H1 (cell line): ENCODE measurements at regions not wholly inside any gene's neighbourhood (a gene's known extent, or its start where the extent isn't known, plus 50 kb on each side); places are given as distances from the start of the nearest gene placed in this dataset.

Experiments used
- CTCF ChIA-PET: fragments of 300-600 bp; sonication (Branson Sonifier 250); formaldehyde crosslinking; loops from one replicate; lab custom pipeline; 2021; ENCODE audit not compliant: partially characterized antibody; lab: Charles Lee
- POLR2A ChIA-PET: fragments of 300-600 bp; sonication (Branson Sonifier 250); formaldehyde crosslinking; loops from one replicate; lab custom pipeline; 2021; ENCODE audit warnings: inconsistent platforms; ENCODE audit not compliant: partially characterized antibody; lab: Charles Lee
- DNase-seq, 2 experiments: peaks; one replicate each; pipeline versions ENCODE4 v3.0.0 to v3.0.0-alpha.2; 2010 to 2022; ENCODE audit warnings: low spot score in 2 of 2, low read depth in 1 of 2, mixed read lengths in 1 of 2
- FAIRE-seq: peaks from 2 replicates; lab custom pipeline; 2011; peaks lifted over from hg19 to GRCh38; lab: Jason Lieb, UNC
- H2AFZ ChIP-seq: 2 replicates; pipeline ENCODE4 v1.8.1; 2012; ENCODE audit warnings: low read length, inconsistent platforms
- H2AK5ac ChIP-seq: 2 replicates; pipeline ENCODE4 v1.6.1; 2013; ENCODE audit warnings: low read depth, low read length
- H2BK120ac ChIP-seq: replicated peaks from 2 replicates; pipeline ENCODE3; 2013; ENCODE audit warnings: low read depth, low read length, inconsistent platforms
- H2BK12ac ChIP-seq: 2 replicates; pipeline ENCODE4 v1.6.1; 2013; ENCODE audit warnings: low read depth, low read length
- H2BK15ac ChIP-seq: 2 replicates; pipeline ENCODE4 v1.6.1; 2013; ENCODE audit warnings: low read length
- H2BK20ac ChIP-seq: 2 replicates; pipeline ENCODE4 v1.6.1; 2013; ENCODE audit warnings: low read length
- H2BK5ac ChIP-seq: 2 replicates; pipeline ENCODE4 v1.6.1; 2013; ENCODE audit warnings: low read depth, low read length
- H3K14ac ChIP-seq: 2 replicates; pipeline ENCODE4 v1.6.1; 2013; ENCODE audit warnings: inconsistent platforms; ENCODE audit not compliant: insufficient read length
- H3K18ac ChIP-seq: 2 replicates; pipeline ENCODE4 v1.6.1; 2013; ENCODE audit warnings: low read length; ENCODE audit errors: extremely low read depth
- H3K23ac ChIP-seq: 2 replicates; pipeline ENCODE4 v1.6.1; 2013; ENCODE audit warnings: inconsistent platforms; ENCODE audit not compliant: insufficient read length
- H3K23me2 ChIP-seq: 2 replicates; pipeline ENCODE4 v1.6.1; 2013; ENCODE audit warnings: low read depth, low read length
- H3K27ac ChIP-seq: 2 replicates; pipeline ENCODE4 v1.6.1; 2011; ENCODE audit warnings: low read depth, low read length, inconsistent platforms
- H3K27me3 ChIP-seq, 4 experiments: replicated peaks in 1 of 4; 1 replicate in 1 of 4; 2 replicates in 3 of 4; pipeline versions ENCODE4 v1.6.1 to v1.8.1; 2011 to 2013; ENCODE audit warnings: low read length in 3 of 4, mild to moderate bottlenecking in 3 of 4, inconsistent platforms in 2 of 4, mixed read lengths in 2 of 4, moderate library complexity in 1 of 4; ENCODE audit not compliant: control insufficient read depth in 3 of 4, insufficient read depth in 3 of 4; ENCODE audit errors: extremely low read depth in 1 of 4
- H3K36me3 ChIP-seq, 4 experiments: 2 replicates each; pipeline versions ENCODE4 v1.6.1 to v1.8.1; 2011 to 2013; ENCODE audit warnings: mild to moderate bottlenecking in 4 of 4, low read length in 3 of 4, moderate library complexity in 2 of 4, control low read depth in 1 of 4, inconsistent platforms in 1 of 4; ENCODE audit not compliant: insufficient read depth in 4 of 4, control insufficient read depth in 2 of 4
- H3K4ac ChIP-seq: replicated peaks from 2 replicates; pipeline ENCODE3; 2013; ENCODE audit warnings: low read length, low read depth, mixed read lengths, inconsistent platforms; ENCODE audit not compliant: insufficient read length
- H3K4me1 ChIP-seq, 4 experiments: replicated peaks in 1 of 4; 1 replicate in 1 of 4; 2 replicates in 3 of 4; pipeline versions ENCODE4 v1.6.1 to v1.8.1; 2011 to 2013; ENCODE audit warnings: low read length in 3 of 4, inconsistent platforms in 2 of 4, mixed read lengths in 1 of 4; ENCODE audit not compliant: insufficient read depth in 4 of 4, control insufficient read depth in 3 of 4
- H3K4me2 ChIP-seq, 2 experiments: 2 replicates each; pipeline versions ENCODE4 v1.6.1 to v1.8.1; 2011 to 2013; ENCODE audit warnings: low read depth in 2 of 2, low read length in 2 of 2, control low read depth in 1 of 2, inconsistent platforms in 1 of 2, mild to moderate bottlenecking in 1 of 2; ENCODE audit not compliant: insufficient read depth in 1 of 2
- H3K4me3 ChIP-seq, 4 experiments: fragments of 200-600, 300-600 bp in 1 of 4; sonication (generic), shearing (Covaris generic), sonication (Bioruptor Twin) in 1 of 4; 2 replicates each; pipeline versions ENCODE4 v1.5.1 to v1.8.1; 2011 to 2016; ENCODE audit warnings: low read length in 4 of 4, low read depth in 3 of 4, control low read depth in 2 of 4, inconsistent platforms in 2 of 4, mild to moderate bottlenecking in 2 of 4, mixed read lengths in 1 of 4, moderate library complexity in 1 of 4; ENCODE audit not compliant: insufficient read depth in 2 of 4; ENCODE audit errors: extremely low read depth in 1 of 4
- H3K56ac ChIP-seq: replicated peaks from 2 replicates; pipeline ENCODE3; 2013; ENCODE audit warnings: low read depth, mild to moderate bottlenecking, mixed read lengths, low read length, inconsistent platforms; ENCODE audit not compliant: insufficient read length
- H3K79me1 ChIP-seq: 2 replicates; pipeline ENCODE4 v1.6.1; 2013; ENCODE audit warnings: low read depth, low read length, control low read depth
- H3K79me2 ChIP-seq, 2 experiments: 2 replicates each; pipeline versions ENCODE4 v1.6.1 to v1.8.1; 2012 to 2013; ENCODE audit warnings: low read length in 2 of 2, mild to moderate bottlenecking in 2 of 2, inconsistent platforms in 1 of 2; ENCODE audit not compliant: insufficient read depth in 2 of 2, control insufficient read depth in 1 of 2
- H3K9ac ChIP-seq, 4 experiments: replicated peaks in 1 of 4; 1 replicate in 1 of 4; 2 replicates in 3 of 4; pipeline versions ENCODE4 v1.6.1 to v1.8.1; 2011 to 2013; ENCODE audit warnings: low read depth in 3 of 4, low read length in 3 of 4, control low read depth in 2 of 4, mild to moderate bottlenecking in 2 of 4, moderate library complexity in 2 of 4, inconsistent platforms in 1 of 4; ENCODE audit errors: extremely low read depth in 1 of 4
- H3K9me3 ChIP-seq, 2 experiments: 2 replicates each; pipeline versions ENCODE4 v1.6.1 to v1.8.1; 2012 to 2013; ENCODE audit warnings: mild to moderate bottlenecking in 2 of 2, moderate library complexity in 2 of 2, control low read depth in 1 of 2, inconsistent platforms in 1 of 2, low read depth in 1 of 2, low read length in 1 of 2, mixed read lengths in 1 of 2; ENCODE audit not compliant: insufficient read depth in 2 of 2
- H4K20me1 ChIP-seq, 2 experiments: replicated peaks in 1 of 2; 2 replicates each; pipeline versions ENCODE3 to v1.8.1; 2011 to 2013; ENCODE audit warnings: inconsistent platforms in 2 of 2, low read length in 2 of 2, mild to moderate bottlenecking in 1 of 2; ENCODE audit not compliant: insufficient read depth in 2 of 2, control insufficient read depth in 1 of 2
- H4K5ac ChIP-seq: 2 replicates; pipeline ENCODE4 v1.6.1; 2013; ENCODE audit warnings: low read length, low read depth, mixed read lengths, inconsistent platforms; ENCODE audit not compliant: insufficient read length
- H4K8ac ChIP-seq: 2 replicates; pipeline ENCODE4 v1.8.0; 2013; ENCODE audit warnings: mild to moderate bottlenecking, moderate library complexity, low read length, inconsistent platforms; ENCODE audit not compliant: insufficient read depth; ENCODE audit errors: extremely low read depth
- H4K91ac ChIP-seq: replicated peaks from 2 replicates; pipeline ENCODE3; 2013; ENCODE audit warnings: low read length, mixed read lengths, inconsistent platforms; ENCODE audit not compliant: insufficient read length
- JUN ChIP-seq: IDR thresholded peaks from 2 replicates; pipeline ENCODE4 v1.6.1; 2011; ENCODE audit warnings: low read depth, mild to moderate bottlenecking, improper control_type of control experiment, low read length
- MAX ChIP-seq: IDR thresholded peaks from 2 replicates; pipeline ENCODE4 v1.6.1; 2012; ENCODE audit warnings: inconsistent platforms
- NANOG ChIP-seq: IDR thresholded peaks from 2 replicates; pipeline ENCODE4 v1.6.1; 2011; ENCODE audit warnings: low read length, low read depth, mild to moderate bottlenecking, inconsistent platforms; ENCODE audit not compliant: insufficient read depth, poor library complexity, severe bottlenecking
- RXRA ChIP-seq: IDR thresholded peaks from 2 replicates; pipeline ENCODE4 v1.6.1; 2011; ENCODE audit warnings: low read depth, mild to moderate bottlenecking, low read length, moderate library complexity; ENCODE audit not compliant: insufficient read depth
- SIX5 ChIP-seq: IDR thresholded peaks from 2 replicates; pipeline ENCODE4 v1.6.1; 2011; ENCODE audit warnings: mild to moderate bottlenecking, low read depth, low read length
- WGBS, 2 experiments: shearing (Covaris generic) in 1 of 2; methylation state at CpG; one replicate each; pipeline versions ENCODE4 v1.1.6 to v1.1.7; 2013 to 2015; ENCODE audit warnings: low lambda C conversion rate in 2 of 2, mixed read lengths in 2 of 2, inconsistent platforms in 1 of 2, low coverage in 1 of 2, missing lambda C conversion rate in 1 of 2; ENCODE audit not compliant: insufficient replicate concordance in 2 of 2, insufficient coverage in 1 of 2, insufficient read length in 1 of 2; ENCODE audit errors: extremely low coverage in 1 of 2, missing lambda C conversion rate in 1 of 2; 5-methylcytosine and 5-hydroxymethylcytosine counted together

DNA sequence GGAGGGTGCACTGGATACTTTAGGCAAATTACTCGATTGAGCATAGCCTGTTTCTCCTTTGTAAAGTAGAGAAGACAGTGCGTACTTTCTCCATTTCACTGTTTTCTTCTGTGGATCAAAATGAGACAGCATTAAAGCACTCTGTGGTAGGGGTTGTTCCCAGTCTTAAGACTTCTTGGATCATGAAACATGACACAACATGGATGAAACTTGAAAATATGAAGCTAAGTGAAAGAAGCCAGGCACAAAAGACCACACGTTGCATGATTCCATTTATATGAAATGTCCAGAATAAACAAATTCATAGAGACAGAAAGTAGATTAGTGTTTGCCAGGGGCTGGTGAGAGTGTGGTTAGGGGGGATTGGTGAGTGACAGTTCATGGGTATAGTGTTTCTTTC lies 61.8 kb upstream of the MED9 start:
- Histone ChIP-seq H3K27me3 (no peaks in the 10 kb centered on the region; a peak in 1 of 7 replicates), H2BK12ac (no peak overlapping the region), H3K9me3 (peaks cover 0 to under 1% of the 10 kb centered on the region in 2 experiments; a peak in 2 of 4 replicates), H3K23me2 (no peaks in the 10 kb centered on the region), H3K56ac (no peak overlapping the region), H3K79me1 (no peaks in the 10 kb centered on the region), H3K4me3 (no peak overlapping the region), H3K4me1 (no peaks in the 10 kb centered on the region; a peak in 1 of 7 replicates), H4K8ac (no peak overlapping the region), H4K91ac (no peak overlapping the region), H3K4me2 (no peak overlapping the region), H3K14ac (no peak overlapping the region), H3K18ac (no peak overlapping the region), H4K20me1 (no peaks in the 10 kb centered on the region), H2BK15ac (no peak overlapping the region), H3K79me2 (no peaks in the 10 kb centered on the region), H3K9ac (no peak overlapping the region), H2AK5ac (no peak overlapping the region), H2BK5ac (no peak overlapping the region), H3K27ac (no peak overlapping the region), H2BK20ac (no peak overlapping the region), H2BK120ac (no peak overlapping the region), H3K36me3 (no peaks in the 10 kb centered on the region), H2AFZ (no peak overlapping the region), H3K23ac (no peak overlapping the region), H4K5ac (no peak overlapping the region), H3K4ac (no peak overlapping the region)
- CTCF ChIA-PET, result interaction anchor here (2.9 kb wide), 1 partner anchor 8 kb away, joined by 8 read pairs; no protein-coding TSS in a partner anchor
- 84% methylated on average over 3 of the region's 3 CpGs; no CpG with 5 or more reads in 1 of the 2 experiments for WGBS, 2 experiments
- no peak for DNase-seq
- no peak for FAIRE-seq
- POLR2A ChIA-PET, result no interaction called here
- TF ChIP-seq RXRA (no peak), JUN (no peak), MAX (no peak), SIX5 (no peak), NANOG (no peak)
